Choroid plexus epithelial cell (primary cell): ENCODE measurements at regions not wholly inside any gene's neighbourhood (a gene's known extent, or its start where the extent isn't known, plus 50 kb on each side); places are given as distances from the start of the nearest gene placed in this dataset.

Experiments
- DNase-seq: peaks from one replicate; pipeline ENCODE4 v3.0.0-alpha.2; 2010; ENCODE audit warnings: low read depth
- H3K4me3 ChIP-seq: 2 replicates; pipeline ENCODE4 v1.5.1; 2011; ENCODE audit warnings: low read depth, mild to moderate bottlenecking, control low read depth, low read length, moderate library complexity
- CTCF ChIP-seq: conservative IDR thresholded peaks from 2 replicates; pipeline ENCODE4 v1.5.1; 2011; ENCODE audit warnings: low read depth, mild to moderate bottlenecking, control low read depth, inconsistent platforms, low read length, moderate library complexity

- DNase-seq, result no peak
- H3K4me3 ChIP-seq, result no peak overlapping the region
- no peak for TF ChIP-seq CTCF
Measured at GRCh38 chr1:238811211-238811879, 575.0 kb upstream of the CHRM3 start.

- TF ChIP-seq CTCF, result no peak
Measured at GRCh38 chr1:238790882-238791281, 595.5 kb upstream of the CHRM3 start.

GRCh38 chr1:238789916-238790667, 596.3 kb upstream of the CHRM3 start:
- H3K4me3 ChIP-seq, result no peak overlapping the region
- no peak for TF ChIP-seq CTCF
- no peak for DNase-seq

More at GRCh38 chr1:238790882-238791281, 595.5 kb upstream of the CHRM3 start:
- H3K4me3 ChIP-seq, result no peak overlapping the region
- no peak for DNase-seq

- no peak for DNase-seq
- no peak for TF ChIP-seq CTCF
- H3K4me3 ChIP-seq, result no peak overlapping the region
Measured at GRCh38 chr1:238787471-238787870, 598.9 kb upstream of the CHRM3 start.

GRCh38 chr1:238783633-238784032, 602.7 kb upstream of the CHRM3 start:
- TF ChIP-seq CTCF, result no peak
- H3K4me3 ChIP-seq, result no peak overlapping the region

GRCh38 chr1:238779716-238780115, 606.7 kb upstream of the CHRM3 start:
- no peak overlapping the region for H3K4me3 ChIP-seq
- TF ChIP-seq CTCF, result no peak
- DNase-seq, result no peak

More at GRCh38 chr1:238783633-238784032, 602.7 kb upstream of the CHRM3 start:
- no peak for DNase-seq
